WTC11 (cell line): ENCODE measurements at regions not wholly inside any gene's neighbourhood (a gene's known extent, or its start where the extent isn't known, plus 50 kb on each side); places are given as distances from the start of the nearest gene placed in this dataset.

ENCODE experiments used
- ESRRA ChIP-seq: sonication (generic); formaldehyde crosslinking; IDR thresholded peaks from 2 replicates; pipeline ENCODE4 v1.8.1; 2022; ENCODE audit warnings: mild to moderate bottlenecking, missing genetic modification reagents, borderline replicate concordance
- RORB ChIP-seq: fragments of 250-450 bp; sonication (Bioruptor Pico); IDR thresholded peaks from 2 replicates; pipeline ENCODE4 v1.9.0; 2021; ENCODE audit warnings: mild to moderate bottlenecking
- TEAD4 ChIP-seq: sonication (generic); formaldehyde crosslinking; IDR thresholded peaks from 2 replicates; pipeline ENCODE4 v1.8.0; 2022; ENCODE audit warnings: mild to moderate bottlenecking, missing genetic modification reagents
- TF ChIP-seq, protein P1 (sequence below): fragments of 200-600 bp; IDR thresholded peaks from 2 replicates; pipeline ENCODE4 v1.8.0; 2022; ENCODE audit warnings: antibody characterized with exemption
- TF ChIP-seq, protein P2 (sequence below): sonication (generic); formaldehyde crosslinking; IDR thresholded peaks from 2 replicates; pipeline ENCODE4 v1.8.1; 2023; ENCODE audit warnings: mild to moderate bottlenecking, missing genetic modification reagents, borderline replicate concordance

GRCh38 chr1:34356853-34357252 is 180.1 kb downstream of the C1orf94 start:
- TF ChIP-seq, protein P1, sequence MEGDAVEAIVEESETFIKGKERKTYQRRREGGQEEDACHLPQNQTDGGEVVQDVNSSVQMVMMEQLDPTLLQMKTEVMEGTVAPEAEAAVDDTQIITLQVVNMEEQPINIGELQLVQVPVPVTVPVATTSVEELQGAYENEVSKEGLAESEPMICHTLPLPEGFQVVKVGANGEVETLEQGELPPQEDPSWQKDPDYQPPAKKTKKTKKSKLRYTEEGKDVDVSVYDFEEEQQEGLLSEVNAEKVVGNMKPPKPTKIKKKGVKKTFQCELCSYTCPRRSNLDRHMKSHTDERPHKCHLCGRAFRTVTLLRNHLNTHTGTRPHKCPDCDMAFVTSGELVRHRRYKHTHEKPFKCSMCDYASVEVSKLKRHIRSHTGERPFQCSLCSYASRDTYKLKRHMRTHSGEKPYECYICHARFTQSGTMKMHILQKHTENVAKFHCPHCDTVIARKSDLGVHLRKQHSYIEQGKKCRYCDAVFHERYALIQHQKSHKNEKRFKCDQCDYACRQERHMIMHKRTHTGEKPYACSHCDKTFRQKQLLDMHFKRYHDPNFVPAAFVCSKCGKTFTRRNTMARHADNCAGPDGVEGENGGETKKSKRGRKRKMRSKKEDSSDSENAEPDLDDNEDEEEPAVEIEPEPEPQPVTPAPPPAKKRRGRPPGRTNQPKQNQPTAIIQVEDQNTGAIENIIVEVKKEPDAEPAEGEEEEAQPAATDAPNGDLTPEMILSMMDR: no peak
- TF ChIP-seq, protein P2, sequence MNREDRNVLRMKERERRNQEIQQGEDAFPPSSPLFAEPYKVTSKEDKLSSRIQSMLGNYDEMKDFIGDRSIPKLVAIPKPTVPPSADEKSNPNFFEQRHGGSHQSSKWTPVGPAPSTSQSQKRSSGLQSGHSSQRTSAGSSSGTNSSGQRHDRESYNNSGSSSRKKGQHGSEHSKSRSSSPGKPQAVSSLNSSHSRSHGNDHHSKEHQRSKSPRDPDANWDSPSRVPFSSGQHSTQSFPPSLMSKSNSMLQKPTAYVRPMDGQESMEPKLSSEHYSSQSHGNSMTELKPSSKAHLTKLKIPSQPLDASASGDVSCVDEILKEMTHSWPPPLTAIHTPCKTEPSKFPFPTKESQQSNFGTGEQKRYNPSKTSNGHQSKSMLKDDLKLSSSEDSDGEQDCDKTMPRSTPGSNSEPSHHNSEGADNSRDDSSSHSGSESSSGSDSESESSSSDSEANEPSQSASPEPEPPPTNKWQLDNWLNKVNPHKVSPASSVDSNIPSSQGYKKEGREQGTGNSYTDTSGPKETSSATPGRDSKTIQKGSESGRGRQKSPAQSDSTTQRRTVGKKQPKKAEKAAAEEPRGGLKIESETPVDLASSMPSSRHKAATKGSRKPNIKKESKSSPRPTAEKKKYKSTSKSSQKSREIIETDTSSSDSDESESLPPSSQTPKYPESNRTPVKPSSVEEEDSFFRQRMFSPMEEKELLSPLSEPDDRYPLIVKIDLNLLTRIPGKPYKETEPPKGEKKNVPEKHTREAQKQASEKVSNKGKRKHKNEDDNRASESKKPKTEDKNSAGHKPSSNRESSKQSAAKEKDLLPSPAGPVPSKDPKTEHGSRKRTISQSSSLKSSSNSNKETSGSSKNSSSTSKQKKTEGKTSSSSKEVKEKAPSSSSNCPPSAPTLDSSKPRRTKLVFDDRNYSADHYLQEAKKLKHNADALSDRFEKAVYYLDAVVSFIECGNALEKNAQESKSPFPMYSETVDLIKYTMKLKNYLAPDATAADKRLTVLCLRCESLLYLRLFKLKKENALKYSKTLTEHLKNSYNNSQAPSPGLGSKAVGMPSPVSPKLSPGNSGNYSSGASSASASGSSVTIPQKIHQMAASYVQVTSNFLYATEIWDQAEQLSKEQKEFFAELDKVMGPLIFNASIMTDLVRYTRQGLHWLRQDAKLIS (CRISPR knock-in tag): no peak
- TF ChIP-seq RORB: no peak
- no peak for TF ChIP-seq ESRRA (CRISPR knock-in tag)
- no peak for TF ChIP-seq TEAD4 (CRISPR knock-in tag)
